MCF 10A (cell line): ENCODE measurements at regions not wholly inside any gene's neighbourhood (a gene's known extent, or its start where the extent isn't known, plus 50 kb on each side); places are given as distances from the start of the nearest gene placed in this dataset.
"Not testable (repeated sequence)": the region's sequence is repeated elsewhere in the genome, so short reads cannot be mapped to it uniquely, and the experiment has no call there.

Source experiments
- BruUV-seq: library from RNA; stranded (reverse); fragments of 400-500 nt; replicated peaks from 2 replicates; lab custom pipeline; 2021; lab: Mats Ljungman, UMichigan
- CTCF ChIA-PET: fragments of 300-600 bp; sonication (Branson Sonifier 250); formaldehyde crosslinking; extraction: SDS; loops from one replicate; lab custom pipeline; 2021; ENCODE audit warnings: antibody characterized with exemption, inconsistent platforms; lab: Yijun Ruan, JAX
- POLR2A ChIA-PET: fragments of 300-600, 350-650 bp; sonication (Branson Sonifier 250); formaldehyde crosslinking; extraction: SDS; loops from one replicate; lab custom pipeline; 2020; ENCODE audit warnings: antibody characterized with exemption, inconsistent platforms; lab: Yijun Ruan, JAX
- DNase-seq: peaks from one replicate; pipeline ENCODE4 v3.0.0-alpha.2; 2018; ENCODE audit not compliant: unreplicated experiment
- H3K27ac Mint-ChIP-seq: one replicate; pipeline ENCODE4 v1.8.0; 2022; ENCODE audit warnings: mild to moderate bottlenecking, low read depth, mixed read lengths; ENCODE audit not compliant: unreplicated experiment
- H3K27me3 Mint-ChIP-seq: one replicate; pipeline ENCODE4 v1.8.0; 2022; ENCODE audit warnings: mixed read lengths; ENCODE audit not compliant: insufficient read depth, unreplicated experiment
- H3K36me3 Mint-ChIP-seq: one replicate; pipeline ENCODE4 v1.8.0; 2022; ENCODE audit warnings: mild to moderate bottlenecking, moderate library complexity, mixed read lengths; ENCODE audit not compliant: insufficient read depth, unreplicated experiment
- H3K4me1 Mint-ChIP-seq: one replicate; pipeline ENCODE4 v1.8.0; 2022; ENCODE audit warnings: mixed read lengths; ENCODE audit not compliant: insufficient read depth, unreplicated experiment
- H3K4me3 Mint-ChIP-seq: one replicate; pipeline ENCODE4 v1.8.0; 2022; ENCODE audit warnings: mild to moderate bottlenecking, moderate library complexity, mixed read lengths; ENCODE audit not compliant: unreplicated experiment
- H3K9me3 Mint-ChIP-seq: one replicate; pipeline ENCODE4 v1.8.0; 2022; ENCODE audit warnings: mixed read lengths; ENCODE audit not compliant: unreplicated experiment
- intact Hi-C: fragments of 100-400 bp; cut with micrococcal nuclease; formaldehyde crosslinking; loops from 2 replicates; pipeline ENCODE4 v1.14.1; 2022
- TF ChIP-seq, protein P1 (sequence below): fragments of 200-600 bp; IDR thresholded peaks from one replicate; pipeline ENCODE4 v1.8.0; 2022; ENCODE audit warnings: antibody characterized with exemption, mild to moderate bottlenecking; ENCODE audit not compliant: unreplicated experiment

DNA sequence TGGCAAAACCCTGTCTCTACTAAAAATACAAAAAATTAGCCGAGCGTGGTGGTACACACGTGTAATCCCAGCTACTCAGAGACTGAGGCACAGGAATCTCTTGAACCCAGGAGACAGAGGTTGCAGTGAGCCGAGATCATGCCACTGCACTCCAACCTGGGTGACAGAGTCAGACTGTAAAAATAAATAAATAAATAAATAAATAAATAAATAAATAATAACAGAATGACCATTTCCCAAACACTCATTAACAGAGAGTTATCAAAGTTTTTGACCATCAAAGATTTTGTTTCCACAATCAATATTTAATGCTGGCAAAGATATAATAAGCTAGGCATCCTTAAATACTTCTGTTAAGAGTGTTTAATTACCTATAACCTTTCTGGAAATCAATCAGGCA lies 299.4 kb downstream of the KCTD12 start:
- no peak overlapping the region for H3K4me3 Mint-ChIP-seq
- no peak overlapping the region for H3K27ac Mint-ChIP-seq
- H3K36me3 Mint-ChIP-seq: no peaks in the 10 kb centered on the region
- H3K27me3 Mint-ChIP-seq: no peaks in the 10 kb centered on the region
- H3K9me3 Mint-ChIP-seq: no peaks in the 10 kb centered on the region
- no peak for DNase-seq
- no peaks in the 10 kb centered on the region for H3K4me1 Mint-ChIP-seq
- intact Hi-C loops: no loop called here
- TF ChIP-seq, protein P1, sequence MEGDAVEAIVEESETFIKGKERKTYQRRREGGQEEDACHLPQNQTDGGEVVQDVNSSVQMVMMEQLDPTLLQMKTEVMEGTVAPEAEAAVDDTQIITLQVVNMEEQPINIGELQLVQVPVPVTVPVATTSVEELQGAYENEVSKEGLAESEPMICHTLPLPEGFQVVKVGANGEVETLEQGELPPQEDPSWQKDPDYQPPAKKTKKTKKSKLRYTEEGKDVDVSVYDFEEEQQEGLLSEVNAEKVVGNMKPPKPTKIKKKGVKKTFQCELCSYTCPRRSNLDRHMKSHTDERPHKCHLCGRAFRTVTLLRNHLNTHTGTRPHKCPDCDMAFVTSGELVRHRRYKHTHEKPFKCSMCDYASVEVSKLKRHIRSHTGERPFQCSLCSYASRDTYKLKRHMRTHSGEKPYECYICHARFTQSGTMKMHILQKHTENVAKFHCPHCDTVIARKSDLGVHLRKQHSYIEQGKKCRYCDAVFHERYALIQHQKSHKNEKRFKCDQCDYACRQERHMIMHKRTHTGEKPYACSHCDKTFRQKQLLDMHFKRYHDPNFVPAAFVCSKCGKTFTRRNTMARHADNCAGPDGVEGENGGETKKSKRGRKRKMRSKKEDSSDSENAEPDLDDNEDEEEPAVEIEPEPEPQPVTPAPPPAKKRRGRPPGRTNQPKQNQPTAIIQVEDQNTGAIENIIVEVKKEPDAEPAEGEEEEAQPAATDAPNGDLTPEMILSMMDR: no peak
- no TSS peak for BruUV-seq
- POLR2A ChIA-PET: no interaction called here
- CTCF ChIA-PET: interaction anchor here (0.6 to 1.6 kb wide), 3 partner anchors 80 to 722 kb away, joined by 3 to 9 read pairs (median 3); no protein-coding TSS in a partner anchor

DNA sequence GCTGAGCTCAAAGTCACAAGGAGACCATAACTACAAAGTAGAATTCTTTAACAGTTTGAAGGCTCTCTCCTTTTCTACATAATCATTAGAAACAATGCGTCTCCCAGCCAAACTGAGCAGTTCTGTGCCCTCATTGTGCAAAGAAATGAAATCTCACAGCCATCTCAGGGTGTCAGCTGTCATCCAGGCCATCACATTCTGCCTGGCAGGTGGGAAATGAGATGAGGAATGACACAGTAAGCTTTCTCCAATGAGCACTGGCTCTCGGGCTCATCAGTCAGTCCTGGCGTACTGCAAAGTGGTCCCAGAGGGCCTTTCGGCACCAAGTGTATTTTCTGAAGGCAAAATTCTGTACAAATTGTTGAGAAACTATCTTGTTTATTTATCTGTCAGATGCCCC lies 306.5 kb downstream of the KCTD12 start:
- TF ChIP-seq, protein P1: no peak
- Mint-ChIP-seq H3K4me1 (no peaks in the 10 kb centered on the region), H3K27me3 (no peaks in the 10 kb centered on the region), H3K4me3 (no peak overlapping the region), H3K9me3 (peaks cover 9% of the 10 kb centered on the region), H3K27ac (no peak overlapping the region), H3K36me3 (no peaks in the 10 kb centered on the region)
- ChIA-PET POLR2A (no interaction called here), CTCF (no interaction called here)
- intact Hi-C loops: no loop called here
- BruUV-seq: no TSS peak
- no peak for DNase-seq

DNA sequence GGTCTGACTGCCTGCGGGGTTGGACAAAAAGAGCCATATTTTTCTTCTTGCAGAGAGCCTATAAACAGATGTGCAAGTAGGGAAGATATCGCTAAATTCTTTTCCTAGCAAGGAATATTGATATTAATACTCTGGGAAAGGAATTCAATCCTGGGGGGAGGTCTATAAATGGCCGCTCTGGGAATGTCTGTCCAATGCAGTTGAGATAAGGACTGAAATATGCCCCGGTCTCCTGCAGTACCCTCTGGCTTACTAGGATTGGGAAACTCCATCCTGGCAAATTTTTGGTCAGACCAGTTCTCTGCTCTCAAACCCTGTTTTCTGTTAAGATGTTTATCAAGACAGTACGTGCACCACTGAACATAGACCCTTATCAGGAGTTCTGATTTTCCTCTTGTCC lies 310.6 kb downstream of the KCTD12 start:
- H3K4me3 Mint-ChIP-seq, H3K9me3 Mint-ChIP-seq, H3K36me3 Mint-ChIP-seq, H3K27ac Mint-ChIP-seq, DNase-seq, POLR2A ChIA-PET, BruUV-seq, H3K27me3 Mint-ChIP-seq, H3K4me1 Mint-ChIP-seq, intact Hi-C loops, CTCF ChIA-PET: not testable (repeated sequence)

DNA sequence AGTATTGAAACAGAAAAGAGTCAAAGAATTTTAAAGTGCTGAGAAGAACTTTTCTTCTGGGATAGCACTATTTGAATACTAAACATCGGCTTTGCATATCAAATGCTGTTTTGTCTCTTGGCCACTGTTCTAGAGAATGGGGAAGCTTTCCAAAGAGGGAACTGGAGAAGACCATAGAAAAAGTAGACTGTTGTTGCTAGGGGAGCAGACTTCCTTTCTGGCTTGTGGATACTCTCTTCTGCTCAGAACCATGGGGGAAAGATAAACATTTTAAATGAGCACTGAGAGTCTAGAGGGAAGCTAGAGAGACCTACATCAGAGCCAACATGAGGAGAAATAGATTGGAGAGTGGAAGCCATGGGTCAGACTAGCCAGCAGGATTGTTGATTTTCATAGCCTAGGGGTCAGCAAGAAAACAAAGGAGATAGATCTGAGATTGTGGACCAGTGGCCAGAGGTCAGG lies 315.7 kb downstream of the KCTD12 start:
- H3K36me3 Mint-ChIP-seq: no peaks in the 10 kb centered on the region

More for the DNA sequence above, 315.7 kb downstream of the KCTD12 start:
- no peak overlapping the region for H3K27ac Mint-ChIP-seq
- TF ChIP-seq, protein P1: no peak
- ChIA-PET CTCF (interaction anchor here (0.6 kb wide), 1 partner anchor 235 kb away, joined by 4 read pairs; no protein-coding TSS in a partner anchor), POLR2A (interaction anchor here (0.6 kb wide), 1 partner anchor 40 kb away, joined by 3 read pairs; no protein-coding TSS in a partner anchor)
- no TSS peak for BruUV-seq
- intact Hi-C loops: no loop called here
- no peaks in the 10 kb centered on the region for H3K4me1 Mint-ChIP-seq
- no peak for DNase-seq
- H3K4me3 Mint-ChIP-seq: no peak overlapping the region
- H3K9me3 Mint-ChIP-seq: no peaks in the 10 kb centered on the region
- H3K27me3 Mint-ChIP-seq: no peaks in the 10 kb centered on the region
